ENCODE measurements at regions not wholly inside any gene's neighbourhood (a gene's known extent, or its start where the extent isn't known, plus 50 kb on each side); places are given as distances from the start of the nearest gene placed in this dataset.

- DNase-seq (ENCODE audit: low read depth in 2 of 2) = no peak
Measured at GRCh38 chr12:70154960-70155589, 88.2 kb upstream of the CNOT2 start.

- DNase-seq (ENCODE audit: low read depth in 2 of 2) = no peak
Measured at GRCh38 chr12:70157099-70157498, 86.1 kb upstream of the CNOT2 start.

- DNase-seq (ENCODE audit: low read depth in 2 of 2) = no peak
Measured at GRCh38 chr12:70165450-70165849, 77.8 kb upstream of the CNOT2 start.

- DNase-seq (ENCODE audit: low read depth in 2 of 2) = no peak
Measured at GRCh38 chr12:70176290-70176689, 66.9 kb upstream of the CNOT2 start.

- no peak for DNase-seq (ENCODE audit: low read depth in 2 of 2)
Measured at GRCh38 chr12:70177631-70178030, 65.6 kb upstream of the CNOT2 start.

GRCh38 chr12:70178038-70178437 is 65.2 kb upstream of the CNOT2 start:
- DNase-seq (ENCODE audit: low read depth in 2 of 2) = no peak

DNA sequence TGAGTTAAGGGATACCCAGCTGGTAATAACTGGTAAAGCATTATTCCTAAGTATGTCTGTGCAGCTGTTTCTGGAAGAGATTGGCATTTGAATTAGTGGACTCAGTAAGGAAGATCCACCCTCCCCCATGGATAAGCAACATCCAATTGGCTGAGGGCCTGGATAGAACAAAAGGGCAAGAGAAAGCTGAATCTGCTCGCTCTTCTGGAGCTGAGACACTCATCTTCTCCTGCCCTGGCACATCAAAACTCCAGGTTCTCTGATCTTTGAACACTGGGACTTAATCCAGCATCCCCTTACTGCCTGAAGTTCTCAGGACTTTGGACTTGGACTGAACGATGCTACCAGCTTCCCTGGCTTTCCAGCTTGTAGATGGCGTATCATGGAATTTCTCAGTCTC is 63.1 kb upstream of the CNOT2 start:
- DNase-seq (ENCODE audit: low read depth in 2 of 2) = no peak

DNA sequence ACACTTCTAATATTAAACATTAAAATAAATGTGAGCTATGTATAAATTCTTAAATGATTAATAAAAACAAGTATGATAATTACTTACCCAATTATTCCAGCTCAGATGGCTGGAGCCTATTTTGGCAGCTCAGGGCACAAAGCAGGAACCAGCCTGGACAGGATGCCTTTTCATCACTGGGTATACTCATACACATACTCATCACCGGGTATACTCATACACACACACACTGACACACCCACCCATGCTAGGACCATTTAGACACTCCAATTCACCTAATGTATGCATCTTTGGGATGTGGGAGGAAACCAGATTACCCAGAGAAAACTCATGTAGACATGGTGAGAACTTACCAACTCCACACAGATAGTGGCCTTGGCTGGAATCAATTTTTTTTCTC is 57.9 kb upstream of the CNOT2 start:
- DNase-seq (ENCODE audit: low read depth in 2 of 2) = no peak

DNA sequence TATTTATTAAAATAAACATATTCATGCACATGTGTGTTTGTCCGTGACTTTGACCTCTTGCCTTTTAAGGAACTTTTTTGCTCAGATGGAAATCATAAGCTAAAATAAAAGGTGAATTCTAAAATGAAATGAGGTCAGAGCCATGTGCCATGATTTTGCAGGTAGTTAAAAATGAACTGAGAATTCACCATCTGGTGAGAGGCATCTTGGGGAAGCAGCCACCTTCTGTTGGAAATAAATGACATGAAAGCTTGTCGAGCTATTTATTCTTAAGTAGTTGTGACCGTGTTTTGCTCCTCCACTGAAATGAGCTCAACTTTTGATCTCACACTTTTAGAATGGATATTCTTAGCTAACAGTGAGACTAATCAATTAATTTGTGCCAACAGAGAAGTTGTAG is 56.8 kb upstream of the CNOT2 start:
- no peak for DNase-seq (ENCODE audit: low read depth in 2 of 2)

GRCh38 chr12:70190262-70191010 is 52.8 kb upstream of the CNOT2 start:
- peak; percentile 58 to 70 for DNase-seq (ENCODE audit: low read depth in 2 of 2)
